CD14-positive monocyte (primary cell): ENCODE measurements at regions not wholly inside any gene's neighbourhood (a gene's known extent, or its start where the extent isn't known, plus 50 kb on each side); places are given as distances from the start of the nearest gene placed in this dataset.
A peak's percentile ranks its signal among the peaks of the same experiment; 100 is the strongest.

Source experiments
- DNase-seq, 3 donors: peaks; one replicate each; pipeline ENCODE4 v3.0.0-alpha.2; 2011 to 2022
- H2AFZ ChIP-seq: 2 replicates; pipeline ENCODE4 v1.6.0; 2012; ENCODE audit warnings: mild to moderate bottlenecking, low read depth, low read length, inconsistent platforms; ENCODE audit not compliant: insufficient read depth, poor library complexity, severe bottlenecking
- H3K27ac ChIP-seq, 2 donors: 1 replicate in 1 of 2; 2 replicates in 1 of 2; pipeline ENCODE4 v1.5.1; 2012 to 2013; ENCODE audit warnings: low read length in 2 of 2, control low read depth in 1 of 2, inconsistent platforms in 1 of 2, low read depth in 1 of 2, mild to moderate bottlenecking in 1 of 2
- H3K27me3 ChIP-seq, 2 donors: one replicate each; pipeline versions ENCODE4 v1.6.0 to v1.6.1; 2011 to 2013; ENCODE audit warnings: low read length in 2 of 2; ENCODE audit not compliant: control insufficient read depth in 2 of 2, insufficient read depth in 2 of 2
- H3K36me3 ChIP-seq, 2 donors: replicated peaks in 1 of 2; 1 replicate in 1 of 2; 2 replicates in 1 of 2; pipeline versions ENCODE4 v1.5.1 to v1.6.1; 2012 to 2013; ENCODE audit warnings: low read length in 2 of 2, control low read depth in 1 of 2, inconsistent platforms in 1 of 2, mild to moderate bottlenecking in 1 of 2; ENCODE audit not compliant: insufficient read depth in 2 of 2, control insufficient read depth in 1 of 2
- H3K4me1 ChIP-seq, 2 donors: 1 replicate in 1 of 2; 2 replicates in 1 of 2; pipeline versions ENCODE4 v1.5.1 to v1.6.1; 2012 to 2013; ENCODE audit warnings: low read length in 2 of 2, control low read depth in 1 of 2, inconsistent platforms in 1 of 2, mild to moderate bottlenecking in 1 of 2, moderate library complexity in 1 of 2; ENCODE audit not compliant: insufficient read depth in 2 of 2, control insufficient read depth in 1 of 2
- H3K4me2 ChIP-seq: replicated peaks from 2 replicates; pipeline ENCODE3; 2012; ENCODE audit warnings: low read length, moderate library complexity, mild to moderate bottlenecking; ENCODE audit not compliant: poor library complexity, severe bottlenecking; ENCODE audit errors: extremely low read depth
- H3K4me3 ChIP-seq, 3 experiments: fragments of 200-600 bp in 1 of 3; sonication (generic) in 1 of 3; replicated peaks in 1 of 3; 1 replicate in 2 of 3; 2 replicates in 1 of 3; pipeline ENCODE4 v1.5.1; 2011 to 2013; ENCODE audit warnings: low read length in 3 of 3, mild to moderate bottlenecking in 3 of 3, control low read depth in 2 of 3, low read depth in 2 of 3, inconsistent platforms in 1 of 3, moderate library complexity in 1 of 3
- H3K79me2 ChIP-seq: 2 replicates; pipeline ENCODE4 v1.6.0; 2012; ENCODE audit warnings: mild to moderate bottlenecking, control low read depth, inconsistent platforms, low read length, moderate library complexity; ENCODE audit not compliant: insufficient read depth
- H3K9ac ChIP-seq: 2 replicates; pipeline ENCODE4 v1.6.0; 2017; ENCODE audit warnings: low read length, mild to moderate bottlenecking; ENCODE audit not compliant: insufficient read depth, poor library complexity, severe bottlenecking
- H3K9me3 ChIP-seq, 2 donors: replicated peaks in 1 of 2; 1 replicate in 1 of 2; 2 replicates in 1 of 2; pipeline versions ENCODE4 v1.5.1 to v1.6.1; 2012 to 2013; ENCODE audit warnings: low read length in 2 of 2, control low read depth in 1 of 2; ENCODE audit not compliant: control insufficient read depth in 1 of 2, insufficient read depth in 1 of 2
- H4K20me1 ChIP-seq: 2 replicates; pipeline ENCODE4 v1.6.0; 2012; ENCODE audit warnings: mild to moderate bottlenecking, low read length, control low read depth, moderate library complexity; ENCODE audit not compliant: insufficient read depth
- H3K27ac Mint-ChIP-seq, 7 donors: one replicate each; pipeline ENCODE4 v1.8.0; 2020; ENCODE audit warnings: mild to moderate bottlenecking in 7 of 7, mixed read lengths in 7 of 7, moderate library complexity in 6 of 7, inconsistent platforms in 2 of 7
- H3K27me3 Mint-ChIP-seq, 3 donors: one replicate each; pipeline ENCODE4 v1.8.0; 2021 to 2022; ENCODE audit warnings: low read depth in 3 of 3, mild to moderate bottlenecking in 3 of 3, mixed read lengths in 3 of 3, moderate library complexity in 3 of 3, inconsistent platforms in 1 of 3
- H3K36me3 Mint-ChIP-seq, 2 donors: one replicate each; pipeline ENCODE4 v1.8.0; 2020; ENCODE audit warnings: mixed read lengths in 2 of 2, inconsistent platforms in 1 of 2, mild to moderate bottlenecking in 1 of 2
- H3K4me1 Mint-ChIP-seq: one replicate; pipeline ENCODE4 v1.8.0; 2020; ENCODE audit warnings: mild to moderate bottlenecking, mixed read lengths
- H3K4me3 Mint-ChIP-seq, 2 donors: one replicate each; pipeline ENCODE4 v1.8.0; 2020; ENCODE audit warnings: mild to moderate bottlenecking in 2 of 2, mixed read lengths in 2 of 2, moderate library complexity in 1 of 2
- H3K9me3 Mint-ChIP-seq, 7 donors: one replicate each; pipeline ENCODE4 v1.8.0; 2020 to 2022; ENCODE audit warnings: mixed read lengths in 7 of 7, mild to moderate bottlenecking in 6 of 7, moderate library complexity in 6 of 7, inconsistent platforms in 2 of 7
- CTCF ChIP-seq: fragments of 200-600 bp; IDR thresholded peaks from one replicate; pipeline ENCODE4 v1.8.0; 2022; ENCODE audit warnings: antibody characterized with exemption, mild to moderate bottlenecking
- WGBS: methylation state at CpG from one replicate; pipeline ENCODE4 v1.1.5; 2013; ENCODE audit warnings: missing lambda C conversion rate; ENCODE audit not compliant: insufficient coverage; 5-methylcytosine and 5-hydroxymethylcytosine counted together
- intact Hi-C, 2 donors: fragments of 100-400 bp; cut with micrococcal nuclease; formaldehyde crosslinking; loops; one replicate each; pipeline versions ENCODE4 v1.15.0 to v1.15.1; 2023

GRCh38 chr20:1818895-1819294 is 76.3 kb upstream of the SIRPA start:
- Histone ChIP-seq H3K27ac (peak overlapping the region; percentile 98), H3K4me2 (peak overlapping the region; percentile 25), H3K27me3 (no peaks in the 10 kb centered on the region), H3K36me3 (no peaks in the 10 kb centered on the region), H3K9ac (peak overlapping the region; percentile 77), H2AFZ (no peak overlapping the region), H3K4me1 (peaks cover 74 to 77% of the 10 kb centered on the region in 2 donors), H3K79me2 (no peaks in the 10 kb centered on the region), H4K20me1 (no peaks in the 10 kb centered on the region), H3K4me3 (peak overlapping the region in 1 of 3 experiments; percentile 33), H3K9me3 (peaks cover 0 to 15% of the 10 kb centered on the region in 2 donors)
- intact Hi-C loops, result no loop called here
- peaks cover 0 to 4% (median 1%) of the 10 kb centered on the region in 3 donors for H3K27me3 Mint-ChIP-seq
- H3K9me3 Mint-ChIP-seq, result peaks cover 7 to 31% (median 18%) of the 10 kb centered on the region in 7 donors
- 53% methylated on average over 3 of the region's 6 CpGs for WGBS
- peaks cover 80% of the 10 kb centered on the region for H3K4me1 Mint-ChIP-seq
- H3K27ac Mint-ChIP-seq, result peak overlapping the region; percentile 98 to 100 (median 100)
- H3K36me3 Mint-ChIP-seq, result peaks cover 22 to 23% of the 10 kb centered on the region in 2 donors
- peak overlapping the region in 1 of 2 donors; percentile 53 for H3K4me3 Mint-ChIP-seq
- no peak for TF ChIP-seq CTCF
- DNase-seq, result no peak

- Histone ChIP-seq H3K4me2 (peak overlapping the region; percentile 25), H4K20me1 (no peaks in the 10 kb centered on the region), H3K4me1 (peaks cover 72 to 76% of the 10 kb centered on the region in 2 donors), H3K27ac (peak overlapping the region; percentile 98), H3K4me3 (peak overlapping the region in 1 of 3 experiments; percentile 33), H2AFZ (peak overlapping the region; percentile 8), H3K36me3 (no peaks in the 10 kb centered on the region), H3K9ac (peak overlapping the region; percentile 77), H3K9me3 (peaks cover 0 to 9% of the 10 kb centered on the region in 2 donors), H3K27me3 (no peaks in the 10 kb centered on the region), H3K79me2 (no peaks in the 10 kb centered on the region)
- H3K4me3 Mint-ChIP-seq, result peak overlapping the region in 1 of 2 donors; percentile 53
- WGBS, result 0% methylated on average over 1 of the region's 1 CpG
- TF ChIP-seq CTCF, result no peak
- H3K4me1 Mint-ChIP-seq, result peaks cover 79% of the 10 kb centered on the region
- H3K27ac Mint-ChIP-seq, result peak overlapping the region; percentile 98 to 100 (median 100)
- H3K9me3 Mint-ChIP-seq, result peaks cover 4 to 25% (median 15%) of the 10 kb centered on the region in 7 donors
- H3K27me3 Mint-ChIP-seq, result peaks cover 0 to 6% (median 1%) of the 10 kb centered on the region in 3 donors
- DNase-seq, result peak in 1 of 3 donors; percentile 30
- intact Hi-C loops, result no loop called here
- peaks cover 19 to 22% of the 10 kb centered on the region in 2 donors for H3K36me3 Mint-ChIP-seq
These were observed 76.9 kb upstream of the SIRPA start for GRCh38 chr20:1818247-1818840.
